Liver (tissue), 8 donors: ENCODE measurements at regions not wholly inside any gene's neighbourhood (a gene's known extent, or its start where the extent isn't known, plus 50 kb on each side); places are given as distances from the start of the nearest gene placed in this dataset.

ENCODE experiments used
- DNase-seq: peaks from one replicate; pipeline ENCODE4 v3.0.0-alpha.2; 2017; ENCODE audit warnings: low spot score
- H3K27ac ChIP-seq, 2 donors: one replicate each; pipeline ENCODE4 v1.7.0; 2013; ENCODE audit warnings: inconsistent platforms in 2 of 2, low read length in 2 of 2, control low read depth in 1 of 2, low read depth in 1 of 2, mild to moderate bottlenecking in 1 of 2
- H3K27me3 ChIP-seq, 4 donors: one replicate each; pipeline versions ENCODE4 v1.6.1 to v1.7.0; 2013; ENCODE audit warnings: low read length in 3 of 4, inconsistent platforms in 1 of 4, mild to moderate bottlenecking in 1 of 4, moderate library complexity in 1 of 4; ENCODE audit not compliant: control insufficient read depth in 4 of 4, insufficient read depth in 4 of 4
- H3K36me3 ChIP-seq, 4 donors: one replicate each; pipeline versions ENCODE4 v1.6.1 to v1.7.0; 2013; ENCODE audit warnings: low read length in 3 of 4, mild to moderate bottlenecking in 3 of 4, low read depth in 1 of 4, moderate library complexity in 1 of 4; ENCODE audit not compliant: control insufficient read depth in 4 of 4, insufficient read depth in 3 of 4
- H3K4me1 ChIP-seq, 4 donors: one replicate each; pipeline versions ENCODE4 v1.6.1 to v1.7.0; 2013; ENCODE audit warnings: low read length in 3 of 4, mild to moderate bottlenecking in 3 of 4, moderate library complexity in 1 of 4; ENCODE audit not compliant: control insufficient read depth in 4 of 4, insufficient read depth in 4 of 4
- H3K4me3 ChIP-seq, 3 donors: one replicate each; pipeline versions ENCODE4 v1.6.1 to v1.7.0; 2013; ENCODE audit warnings: low read length in 3 of 3, control low read depth in 1 of 3, low read depth in 1 of 3, mild to moderate bottlenecking in 1 of 3
- H3K9ac ChIP-seq, 2 donors: one replicate each; pipeline ENCODE4 v1.7.0; 2013; ENCODE audit warnings: low read length in 2 of 2, mild to moderate bottlenecking in 2 of 2, moderate library complexity in 2 of 2, control low read depth in 1 of 2, low read depth in 1 of 2
- H3K9me3 ChIP-seq, 4 donors: one replicate each; pipeline versions ENCODE4 v1.6.1 to v1.7.0; 2013; ENCODE audit warnings: low read length in 3 of 4; ENCODE audit not compliant: control insufficient read depth in 4 of 4
- EGR1 ChIP-seq, 2 donors: IDR thresholded peaks; 2 replicates each; pipeline ENCODE4 v1.6.1; 2016 to 2018; ENCODE audit warnings: antibody characterized with exemption in 2 of 2, low read depth in 2 of 2
- FOXA1 ChIP-seq: IDR thresholded peaks from 2 replicates; pipeline ENCODE4 v1.6.1; 2016; ENCODE audit warnings: antibody characterized with exemption
- FOXA2 ChIP-seq: IDR thresholded peaks from 2 replicates; pipeline ENCODE4 v1.6.1; 2016; ENCODE audit warnings: antibody characterized with exemption
- GABPA ChIP-seq, 2 donors: IDR thresholded peaks in 1 of 2; conservative IDR thresholded peaks in 1 of 2; 2 replicates each; pipeline ENCODE4 v1.6.1; 2016; ENCODE audit warnings: antibody characterized with exemption in 2 of 2, mild to moderate bottlenecking in 1 of 2, moderate library complexity in 1 of 2
- HNF4A ChIP-seq, 2 donors: conservative IDR thresholded peaks; 2 replicates each; pipeline ENCODE4 v1.6.1; 2016; ENCODE audit warnings: antibody characterized with exemption in 2 of 2, mild to moderate bottlenecking in 2 of 2
- HNF4G ChIP-seq: IDR thresholded peaks from 2 replicates; pipeline ENCODE4 v1.6.1; 2016; ENCODE audit warnings: antibody characterized with exemption
- JUND ChIP-seq, 2 donors: IDR thresholded peaks; 2 replicates each; pipeline ENCODE4 v1.6.1; 2016; ENCODE audit warnings: antibody characterized with exemption in 2 of 2
- NR2F2 ChIP-seq: IDR thresholded peaks from 2 replicates; pipeline ENCODE4 v1.6.1; 2016; ENCODE audit warnings: antibody characterized with exemption
- RAD21 ChIP-seq, 2 donors: IDR thresholded peaks; 2 replicates each; pipeline ENCODE4 v1.6.1; 2016; ENCODE audit warnings: antibody characterized with exemption in 2 of 2, mild to moderate bottlenecking in 2 of 2
- RXRA ChIP-seq, 2 donors: IDR thresholded peaks; 2 replicates each; pipeline ENCODE4 v1.6.1; 2017 to 2018; ENCODE audit warnings: antibody characterized with exemption in 2 of 2, mild to moderate bottlenecking in 1 of 2
- TAF1 ChIP-seq: conservative IDR thresholded peaks from 2 replicates; pipeline ENCODE4 v1.6.1; 2016; ENCODE audit warnings: antibody characterized with exemption, mild to moderate bottlenecking
- YY1 ChIP-seq: IDR thresholded peaks from 2 replicates; pipeline ENCODE4 v1.6.1; 2016; ENCODE audit warnings: antibody characterized with exemption, mild to moderate bottlenecking
- WGBS: extraction: QIAGEN DNeasy Blood & Tissue Kit; methylation state at CpG from one replicate; pipeline ENCODE4 v1.1.7; 2013; 5-methylcytosine and 5-hydroxymethylcytosine counted together
- TF ChIP-seq, protein P1 (sequence below): IDR thresholded peaks from 2 replicates; pipeline ENCODE4 v1.6.1; 2016; ENCODE audit warnings: antibody characterized with exemption
- TF ChIP-seq, protein P2 (sequence below): IDR thresholded peaks from 2 replicates; pipeline ENCODE4 v1.6.1; 2016; ENCODE audit warnings: antibody characterized with exemption
- TF ChIP-seq, protein P3 (sequence below): IDR thresholded peaks from 2 replicates; pipeline ENCODE4 v1.6.1; 2016; ENCODE audit warnings: antibody characterized with exemption, mild to moderate bottlenecking
- TF ChIP-seq, protein P4 (sequence below): IDR thresholded peaks from 2 replicates; pipeline ENCODE4 v1.6.1; 2016; ENCODE audit warnings: antibody characterized with exemption
- TF ChIP-seq, protein P5 (sequence below): fragments of 150-350 bp; IDR thresholded peaks from 2 replicates; pipeline ENCODE4 v1.5.1; 2017; ENCODE audit warnings: improper control_type of control experiment, low read depth, low read length; ENCODE audit not compliant: missing input control
- donor health status: healthy.
- donor health status: healthy.
- donor health status: healthy.
- donor health status: healthy.
- donor health status: healthy.

DNA sequence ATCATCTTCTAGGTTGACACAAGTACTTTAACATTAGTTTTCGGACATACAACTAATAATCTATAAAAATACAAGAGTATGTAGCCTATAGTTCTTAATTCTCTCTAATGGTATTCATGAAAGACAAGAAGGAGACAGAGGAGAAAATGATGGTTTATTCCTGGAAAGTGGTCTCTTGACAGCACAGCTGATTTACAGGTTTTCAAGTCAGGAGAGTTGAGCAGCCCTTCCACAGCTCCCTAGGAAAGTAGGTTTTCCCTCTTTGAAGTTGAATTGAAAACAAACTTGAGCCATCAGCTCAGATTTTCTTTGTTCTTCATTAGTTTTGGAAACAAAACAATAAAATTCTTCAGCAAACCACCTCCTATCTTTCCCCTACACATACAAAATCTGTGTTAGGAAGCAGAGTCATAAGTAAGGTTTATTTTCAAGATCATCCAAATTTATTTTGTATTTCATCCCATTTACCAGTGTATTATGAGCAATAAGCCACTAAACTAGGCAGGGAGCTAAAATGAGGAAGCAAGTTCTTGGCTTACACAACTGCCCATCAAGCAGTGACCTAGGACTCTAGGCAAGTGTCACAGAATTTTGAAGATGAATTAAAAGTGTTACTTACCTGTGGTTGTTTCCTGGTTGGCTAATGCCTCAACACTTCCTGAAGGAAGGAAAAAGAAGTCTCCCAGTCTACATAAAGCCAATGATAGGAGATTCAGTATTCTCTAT, 357.0 kb downstream of the BCAT1 start (continued):
- TF ChIP-seq, protein P1, sequence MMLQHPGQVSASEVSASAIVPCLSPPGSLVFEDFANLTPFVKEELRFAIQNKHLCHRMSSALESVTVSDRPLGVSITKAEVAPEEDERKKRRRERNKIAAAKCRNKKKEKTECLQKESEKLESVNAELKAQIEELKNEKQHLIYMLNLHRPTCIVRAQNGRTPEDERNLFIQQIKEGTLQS = no peak
- TF ChIP-seq RAD21 (IDR thresholded peaks at IDR 0.05) = no peak
- TF ChIP-seq GABPA (IDR thresholded peaks at IDR 0.05 in 1 of 2, conservative IDR thresholded peaks at IDR 0.05 in 1 of 2) = no peak
- TF ChIP-seq, protein P2, sequence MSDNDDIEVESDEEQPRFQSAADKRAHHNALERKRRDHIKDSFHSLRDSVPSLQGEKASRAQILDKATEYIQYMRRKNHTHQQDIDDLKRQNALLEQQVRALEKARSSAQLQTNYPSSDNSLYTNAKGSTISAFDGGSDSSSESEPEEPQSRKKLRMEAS = no peak

DNA sequence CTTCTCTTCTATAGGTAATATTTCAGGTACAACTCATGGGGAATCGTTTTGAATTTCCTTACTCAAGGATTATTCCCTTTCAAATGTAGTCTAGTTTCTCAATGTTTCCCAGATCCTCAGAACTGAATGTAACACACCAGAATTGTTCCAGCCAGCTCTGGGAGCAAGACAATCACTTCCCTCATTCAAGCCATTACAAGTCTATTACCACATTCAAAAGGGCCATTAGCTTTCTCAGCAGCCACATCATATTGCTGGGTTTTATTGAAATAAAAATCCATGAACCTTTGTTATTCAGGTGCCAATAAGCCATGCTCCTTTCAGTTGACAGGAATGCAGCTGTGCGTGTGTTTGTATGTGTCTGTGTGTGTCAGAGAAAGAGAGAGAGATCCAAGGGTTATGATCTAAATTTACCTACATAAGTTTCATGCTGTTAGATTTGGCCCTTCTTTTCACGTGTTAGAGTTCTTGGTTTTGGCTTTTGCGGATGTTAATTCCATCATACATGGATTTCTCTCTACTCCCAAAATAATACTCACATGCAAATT, 357.7 kb downstream of the BCAT1 start:
- no peak for DNase-seq
- Histone ChIP-seq H3K9me3 (no peaks in the 10 kb centered on the region), H3K9ac (no peak overlapping the region), H3K4me3 (no peak overlapping the region), H3K27me3 (no peaks in the 10 kb centered on the region), H3K27ac (no peak overlapping the region), H3K36me3 (no peaks in the 10 kb centered on the region), H3K4me1 (no peaks in the 10 kb centered on the region)
- WGBS = 81% methylated on average over 4 of the region's 4 CpGs
- TF ChIP-seq TAF1 (no peak), HNF4G (no peak), NR2F2 (no peak), FOXA2 (no peak), YY1 (no peak), GABPA (IDR thresholded peaks at IDR 0.05 in 1 of 2, conservative IDR thresholded peaks at IDR 0.05 in 1 of 2) (no peak), EGR1 (IDR thresholded peaks at IDR 0.05; ENCODE audit: low read depth in 2 of 2) (no peak), JUND (IDR thresholded peaks at IDR 0.05) (no peak), HNF4A (conservative IDR thresholded peaks at IDR 0.05) (no peak), FOXA1 (no peak), RAD21 (IDR thresholded peaks at IDR 0.05) (no peak), RXRA (IDR thresholded peaks at IDR 0.05) (no peak)
- TF ChIP-seq, protein P3, sequence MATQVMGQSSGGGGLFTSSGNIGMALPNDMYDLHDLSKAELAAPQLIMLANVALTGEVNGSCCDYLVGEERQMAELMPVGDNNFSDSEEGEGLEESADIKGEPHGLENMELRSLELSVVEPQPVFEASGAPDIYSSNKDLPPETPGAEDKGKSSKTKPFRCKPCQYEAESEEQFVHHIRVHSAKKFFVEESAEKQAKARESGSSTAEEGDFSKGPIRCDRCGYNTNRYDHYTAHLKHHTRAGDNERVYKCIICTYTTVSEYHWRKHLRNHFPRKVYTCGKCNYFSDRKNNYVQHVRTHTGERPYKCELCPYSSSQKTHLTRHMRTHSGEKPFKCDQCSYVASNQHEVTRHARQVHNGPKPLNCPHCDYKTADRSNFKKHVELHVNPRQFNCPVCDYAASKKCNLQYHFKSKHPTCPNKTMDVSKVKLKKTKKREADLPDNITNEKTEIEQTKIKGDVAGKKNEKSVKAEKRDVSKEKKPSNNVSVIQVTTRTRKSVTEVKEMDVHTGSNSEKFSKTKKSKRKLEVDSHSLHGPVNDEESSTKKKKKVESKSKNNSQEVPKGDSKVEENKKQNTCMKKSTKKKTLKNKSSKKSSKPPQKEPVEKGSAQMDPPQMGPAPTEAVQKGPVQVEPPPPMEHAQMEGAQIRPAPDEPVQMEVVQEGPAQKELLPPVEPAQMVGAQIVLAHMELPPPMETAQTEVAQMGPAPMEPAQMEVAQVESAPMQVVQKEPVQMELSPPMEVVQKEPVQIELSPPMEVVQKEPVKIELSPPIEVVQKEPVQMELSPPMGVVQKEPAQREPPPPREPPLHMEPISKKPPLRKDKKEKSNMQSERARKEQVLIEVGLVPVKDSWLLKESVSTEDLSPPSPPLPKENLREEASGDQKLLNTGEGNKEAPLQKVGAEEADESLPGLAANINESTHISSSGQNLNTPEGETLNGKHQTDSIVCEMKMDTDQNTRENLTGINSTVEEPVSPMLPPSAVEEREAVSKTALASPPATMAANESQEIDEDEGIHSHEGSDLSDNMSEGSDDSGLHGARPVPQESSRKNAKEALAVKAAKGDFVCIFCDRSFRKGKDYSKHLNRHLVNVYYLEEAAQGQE = no peak
- TF ChIP-seq, protein P4, sequence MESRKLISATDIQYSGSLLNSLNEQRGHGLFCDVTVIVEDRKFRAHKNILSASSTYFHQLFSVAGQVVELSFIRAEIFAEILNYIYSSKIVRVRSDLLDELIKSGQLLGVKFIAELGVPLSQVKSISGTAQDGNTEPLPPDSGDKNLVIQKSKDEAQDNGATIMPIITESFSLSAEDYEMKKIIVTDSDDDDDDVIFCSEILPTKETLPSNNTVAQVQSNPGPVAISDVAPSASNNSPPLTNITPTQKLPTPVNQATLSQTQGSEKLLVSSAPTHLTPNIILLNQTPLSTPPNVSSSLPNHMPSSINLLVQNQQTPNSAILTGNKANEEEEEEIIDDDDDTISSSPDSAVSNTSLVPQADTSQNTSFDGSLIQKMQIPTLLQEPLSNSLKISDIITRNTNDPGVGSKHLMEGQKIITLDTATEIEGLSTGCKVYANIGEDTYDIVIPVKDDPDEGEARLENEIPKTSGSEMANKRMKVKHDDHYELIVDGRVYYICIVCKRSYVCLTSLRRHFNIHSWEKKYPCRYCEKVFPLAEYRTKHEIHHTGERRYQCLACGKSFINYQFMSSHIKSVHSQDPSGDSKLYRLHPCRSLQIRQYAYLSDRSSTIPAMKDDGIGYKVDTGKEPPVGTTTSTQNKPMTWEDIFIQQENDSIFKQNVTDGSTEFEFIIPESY = no peak
- TF ChIP-seq, protein P5, sequence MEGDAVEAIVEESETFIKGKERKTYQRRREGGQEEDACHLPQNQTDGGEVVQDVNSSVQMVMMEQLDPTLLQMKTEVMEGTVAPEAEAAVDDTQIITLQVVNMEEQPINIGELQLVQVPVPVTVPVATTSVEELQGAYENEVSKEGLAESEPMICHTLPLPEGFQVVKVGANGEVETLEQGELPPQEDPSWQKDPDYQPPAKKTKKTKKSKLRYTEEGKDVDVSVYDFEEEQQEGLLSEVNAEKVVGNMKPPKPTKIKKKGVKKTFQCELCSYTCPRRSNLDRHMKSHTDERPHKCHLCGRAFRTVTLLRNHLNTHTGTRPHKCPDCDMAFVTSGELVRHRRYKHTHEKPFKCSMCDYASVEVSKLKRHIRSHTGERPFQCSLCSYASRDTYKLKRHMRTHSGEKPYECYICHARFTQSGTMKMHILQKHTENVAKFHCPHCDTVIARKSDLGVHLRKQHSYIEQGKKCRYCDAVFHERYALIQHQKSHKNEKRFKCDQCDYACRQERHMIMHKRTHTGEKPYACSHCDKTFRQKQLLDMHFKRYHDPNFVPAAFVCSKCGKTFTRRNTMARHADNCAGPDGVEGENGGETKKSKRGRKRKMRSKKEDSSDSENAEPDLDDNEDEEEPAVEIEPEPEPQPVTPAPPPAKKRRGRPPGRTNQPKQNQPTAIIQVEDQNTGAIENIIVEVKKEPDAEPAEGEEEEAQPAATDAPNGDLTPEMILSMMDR = no peak
